Testis (tissue), 2 donors: ENCODE measurements at regions not wholly inside any gene's neighbourhood (a gene's known extent, or its start where the extent isn't known, plus 50 kb on each side); places are given as distances from the start of the nearest gene placed in this dataset.

Experiments used
- CTCF ChIP-seq, 3 experiments: fragments of 450-650 bp in 2 of 3; fragments of 200-600 bp in 1 of 3; sonication (generic) in 1 of 3; IDR thresholded peaks; one replicate each; pipeline ENCODE4 v1.5.1; 2016 to 2019; ENCODE audit warnings: antibody characterized with exemption in 3 of 3, mild to moderate bottlenecking in 2 of 3, moderate library complexity in 1 of 3
- POLR2A ChIP-seq: fragments of 450-650 bp; IDR thresholded peaks from one replicate; pipeline ENCODE4 v1.6.1; 2017; ENCODE audit warnings: antibody characterized with exemption, mild to moderate bottlenecking, moderate library complexity

GRCh38 chr11:26847459-26847858 lies 125.6 kb upstream of the SLC5A12 start:
- TF ChIP-seq POLR2A (no peak), CTCF (IDR thresholded peaks at IDR 0.05) (no peak)
